ENCODE measurements at regions not wholly inside any gene's neighbourhood (a gene's known extent, or its start where the extent isn't known, plus 50 kb on each side); places are given as distances from the start of the nearest gene placed in this dataset.

- DNase-seq (ENCODE audit: low spot score) = no peak
- intact Hi-C loops (cut with DNase I) = no loop called here
These were observed 187.5 kb upstream of the TMEM132C start for GRCh38 chr12:128079446-128079845.

GRCh38 chr12:128083132-128083729 lies 183.7 kb upstream of the TMEM132C start:
- WGBS = 59% methylated on average over 7 of the region's 7 CpGs
- H3K36me3 ChIP-seq = no peaks in the 10 kb centered on the region
- no peak for TF ChIP-seq POLR2A (IDR thresholded peaks at IDR 0.05)
- no peak for TF ChIP-seq POLR2AphosphoS5 (IDR thresholded peaks at IDR 0.05)
- no peak for TF ChIP-seq CTCF (IDR thresholded peaks at IDR 0.05)
- no peak overlapping the region for H3K4me3 ChIP-seq
- no peak for DNase-seq (ENCODE audit: low spot score)
- H3K4me1 ChIP-seq (replicated peaks) = no peaks in the 10 kb centered on the region
- H3K27me3 ChIP-seq (replicated peaks; ENCODE audit: insufficient read depth) = no peaks in the 10 kb centered on the region
- intact Hi-C loops (cut with DNase I) = no loop called here
- no peak overlapping the region for H3K27ac ChIP-seq
- H3K9me3 ChIP-seq = no peaks in the 10 kb centered on the region

More at GRCh38 chr12:128079446-128079845, 187.5 kb upstream of the TMEM132C start:
- no peaks in the 10 kb centered on the region for H3K4me1 ChIP-seq (replicated peaks)
- H3K4me3 ChIP-seq = no peak overlapping the region
- H3K36me3 ChIP-seq = no peaks in the 10 kb centered on the region
- H3K27me3 ChIP-seq (replicated peaks; ENCODE audit: insufficient read depth) = no peaks in the 10 kb centered on the region
- H3K9me3 ChIP-seq = no peaks in the 10 kb centered on the region
- no peak overlapping the region for H3K27ac ChIP-seq
- no peak for TF ChIP-seq POLR2AphosphoS5 (IDR thresholded peaks at IDR 0.05)
- TF ChIP-seq POLR2A (IDR thresholded peaks at IDR 0.05) = no peak
- no peak for TF ChIP-seq CTCF (IDR thresholded peaks at IDR 0.05)
- 86% methylated on average over 8 of the region's 8 CpGs for WGBS

GRCh38 chr12:128088926-128089325 lies 178.0 kb upstream of the TMEM132C start:
- DNase-seq (ENCODE audit: low spot score) = no peak
- H3K4me3 ChIP-seq = no peak overlapping the region
- H3K4me1 ChIP-seq (replicated peaks) = no peaks in the 10 kb centered on the region
- H3K36me3 ChIP-seq = no peaks in the 10 kb centered on the region
- no peak for TF ChIP-seq POLR2AphosphoS5 (IDR thresholded peaks at IDR 0.05)
- no peak for TF ChIP-seq CTCF (IDR thresholded peaks at IDR 0.05)
- no peak for TF ChIP-seq POLR2A (IDR thresholded peaks at IDR 0.05)
- H3K9me3 ChIP-seq = no peaks in the 10 kb centered on the region
- intact Hi-C loops (cut with DNase I) = no loop called here
- H3K27ac ChIP-seq = no peak overlapping the region
- H3K27me3 ChIP-seq (replicated peaks; ENCODE audit: insufficient read depth) = no peaks in the 10 kb centered on the region

- DNase-seq (ENCODE audit: low spot score) = no peak
- WGBS = 95% methylated on average over 6 of the region's 6 CpGs
- Histone ChIP-seq H3K9me3 (no peaks in the 10 kb centered on the region), H3K27ac (no peak overlapping the region), H3K4me3 (no peak overlapping the region), H3K36me3 (no peaks in the 10 kb centered on the region), H3K4me1 (replicated peaks) (no peaks in the 10 kb centered on the region), H3K27me3 (replicated peaks; ENCODE audit: insufficient read depth) (no peaks in the 10 kb centered on the region)
- intact Hi-C loops (cut with DNase I) = no loop called here
- TF ChIP-seq POLR2AphosphoS5 (IDR thresholded peaks at IDR 0.05) (no peak), POLR2A (IDR thresholded peaks at IDR 0.05) (no peak), CTCF (IDR thresholded peaks at IDR 0.05) (no peak)
These were observed 177.0 kb upstream of the TMEM132C start for GRCh38 chr12:128089961-128090360.

GRCh38 chr12:128091101-128091720 lies 175.8 kb upstream of the TMEM132C start:
- no peaks in the 10 kb centered on the region for H3K36me3 ChIP-seq
- H3K4me3 ChIP-seq = no peak overlapping the region
- no peak for DNase-seq (ENCODE audit: low spot score)
- WGBS = 60% methylated on average over 13 of the region's 13 CpGs
- no peak overlapping the region for H3K27ac ChIP-seq
- H3K4me1 ChIP-seq (replicated peaks) = no peaks in the 10 kb centered on the region
- H3K9me3 ChIP-seq = no peaks in the 10 kb centered on the region
- no peaks in the 10 kb centered on the region for H3K27me3 ChIP-seq (replicated peaks; ENCODE audit: insufficient read depth)
- intact Hi-C loops (cut with DNase I) = no loop called here
- TF ChIP-seq CTCF (IDR thresholded peaks at IDR 0.05) = no peak
- TF ChIP-seq POLR2A (IDR thresholded peaks at IDR 0.05) = no peak
- no peak for TF ChIP-seq POLR2AphosphoS5 (IDR thresholded peaks at IDR 0.05)

Data from prostate gland (tissue), 2 donors.